ACC112 (cell line): ENCODE measurements at regions not wholly inside any gene's neighbourhood (a gene's known extent, or its start where the extent isn't known, plus 50 kb on each side); places are given as distances from the start of the nearest gene placed in this dataset.

Experiments used
- H2AFZ ChIP-seq: fragments of 200-600 bp; sonication (generic); one replicate; pipeline ENCODE4 v1.6.0; 2017; ENCODE audit warnings: antibody characterized with exemption, low read length; ENCODE audit not compliant: unreplicated experiment
- H3K27ac ChIP-seq: fragments of 200-600 bp; sonication (generic); 2 replicates; pipeline ENCODE4 v1.5.1; 2014; ENCODE audit warnings: low read depth, mild to moderate bottlenecking, antibody characterized with exemption, low read length, moderate library complexity
- H3K27me3 ChIP-seq: fragments of 200-600 bp; sonication (generic); 2 replicates; pipeline ENCODE4 v1.6.1; 2014; ENCODE audit warnings: mild to moderate bottlenecking, antibody characterized with exemption, low read length, moderate library complexity, mixed read lengths; ENCODE audit not compliant: insufficient read depth
- H3K36me3 ChIP-seq: fragments of 200-600 bp; sonication (generic); 2 replicates; pipeline ENCODE4 v1.6.1; 2016; ENCODE audit warnings: mild to moderate bottlenecking, antibody characterized with exemption, low read length, moderate library complexity, mixed read lengths; ENCODE audit not compliant: insufficient read depth
- H3K4me1 ChIP-seq: fragments of 200-600 bp; sonication (generic); one replicate; pipeline ENCODE4 v1.6.1; 2016; ENCODE audit warnings: low read length, mixed read lengths; ENCODE audit not compliant: insufficient read depth, unreplicated experiment, control insufficient read depth
- H3K4me3 ChIP-seq: fragments of 200-600 bp; sonication (generic); 2 replicates; pipeline ENCODE4 v1.5.1; 2014; ENCODE audit warnings: mild to moderate bottlenecking, low read depth, low read length
- H3K79me2 ChIP-seq: fragments of 200-600 bp; sonication (generic); one replicate; pipeline ENCODE4 v1.6.0; 2016; ENCODE audit warnings: low read length; ENCODE audit not compliant: control insufficient read depth, unreplicated experiment, insufficient read depth

DNA sequence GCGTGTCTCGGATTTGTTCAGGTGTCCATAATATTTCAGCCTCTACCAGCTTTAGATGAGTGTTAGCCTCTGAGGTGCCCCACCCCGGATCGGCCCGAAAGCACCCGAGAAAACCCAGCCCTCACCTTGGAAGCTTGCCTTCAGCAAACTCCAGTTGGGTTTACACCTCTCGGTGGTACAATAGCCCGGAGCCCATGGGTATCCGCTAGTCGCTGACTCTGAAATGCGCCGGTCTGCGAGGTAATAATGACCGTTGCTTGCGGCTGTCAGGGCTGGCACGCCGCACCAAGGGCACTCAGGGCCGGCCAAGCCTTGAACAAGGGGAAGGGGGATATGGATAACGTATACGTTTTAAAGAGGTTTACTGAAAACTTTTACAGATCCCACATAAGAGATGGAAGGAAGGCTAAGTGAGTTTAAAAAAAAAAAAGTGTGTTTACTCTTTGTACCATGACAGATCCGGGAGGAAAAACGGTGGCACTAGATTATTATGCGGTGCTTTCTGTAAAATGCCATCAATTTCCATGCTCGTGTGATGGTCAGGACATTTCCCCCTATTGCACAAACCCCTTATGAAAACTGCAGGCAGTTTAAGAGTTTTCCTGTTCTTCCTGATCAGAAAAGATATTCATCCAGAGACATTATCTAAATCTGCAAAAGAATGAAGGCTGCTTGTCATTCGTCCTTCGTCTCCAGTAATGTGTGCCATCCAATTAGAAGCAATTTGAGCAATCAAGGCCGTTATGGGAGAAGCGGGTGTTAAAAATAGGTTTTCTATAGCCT, 124.2 kb downstream of the TMEM161B start:
- Histone ChIP-seq H3K27me3 (peaks cover 94% of the 10 kb centered on the region), H3K79me2 (no peaks in the 10 kb centered on the region), H3K4me1 (peaks cover 13% of the 10 kb centered on the region), H2AFZ (no peak overlapping the region), H3K36me3 (no peaks in the 10 kb centered on the region), H3K27ac (no peak overlapping the region), H3K4me3 (peak overlapping the region; percentile 68)

DNA sequence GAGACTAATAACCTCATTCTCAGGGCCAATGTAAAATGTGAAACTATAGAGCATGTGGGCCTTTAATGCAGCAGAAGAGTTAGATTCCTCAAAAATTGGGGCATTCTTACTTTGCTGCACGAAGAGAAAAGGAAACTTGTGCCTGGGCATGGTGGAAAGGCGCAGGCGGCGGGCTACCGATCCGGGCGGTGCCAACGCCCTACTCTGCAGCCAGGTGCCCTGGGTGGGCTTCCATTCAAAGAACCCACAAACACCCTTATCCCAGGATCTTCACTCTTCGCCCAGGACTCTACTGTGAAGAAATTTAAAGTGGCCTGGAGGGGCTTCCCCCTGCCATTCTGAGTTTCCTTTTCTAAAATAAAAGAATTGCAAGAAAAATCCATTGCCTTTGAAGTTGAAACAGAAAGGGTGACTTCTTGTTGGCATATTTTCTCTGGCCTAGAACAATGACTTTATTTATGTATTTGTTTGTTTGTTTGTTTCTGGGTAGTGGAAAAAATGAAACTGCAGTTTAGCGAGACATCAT, 124.9 kb downstream of the TMEM161B start:
- no peak overlapping the region for H3K27ac ChIP-seq
- no peaks in the 10 kb centered on the region for H3K36me3 ChIP-seq
- H2AFZ ChIP-seq: no peak overlapping the region
- H3K4me3 ChIP-seq: peak overlapping the region; percentile 68
- H3K4me1 ChIP-seq: peaks cover 13% of the 10 kb centered on the region
- no peaks in the 10 kb centered on the region for H3K79me2 ChIP-seq
- peaks cover 95% of the 10 kb centered on the region for H3K27me3 ChIP-seq

DNA sequence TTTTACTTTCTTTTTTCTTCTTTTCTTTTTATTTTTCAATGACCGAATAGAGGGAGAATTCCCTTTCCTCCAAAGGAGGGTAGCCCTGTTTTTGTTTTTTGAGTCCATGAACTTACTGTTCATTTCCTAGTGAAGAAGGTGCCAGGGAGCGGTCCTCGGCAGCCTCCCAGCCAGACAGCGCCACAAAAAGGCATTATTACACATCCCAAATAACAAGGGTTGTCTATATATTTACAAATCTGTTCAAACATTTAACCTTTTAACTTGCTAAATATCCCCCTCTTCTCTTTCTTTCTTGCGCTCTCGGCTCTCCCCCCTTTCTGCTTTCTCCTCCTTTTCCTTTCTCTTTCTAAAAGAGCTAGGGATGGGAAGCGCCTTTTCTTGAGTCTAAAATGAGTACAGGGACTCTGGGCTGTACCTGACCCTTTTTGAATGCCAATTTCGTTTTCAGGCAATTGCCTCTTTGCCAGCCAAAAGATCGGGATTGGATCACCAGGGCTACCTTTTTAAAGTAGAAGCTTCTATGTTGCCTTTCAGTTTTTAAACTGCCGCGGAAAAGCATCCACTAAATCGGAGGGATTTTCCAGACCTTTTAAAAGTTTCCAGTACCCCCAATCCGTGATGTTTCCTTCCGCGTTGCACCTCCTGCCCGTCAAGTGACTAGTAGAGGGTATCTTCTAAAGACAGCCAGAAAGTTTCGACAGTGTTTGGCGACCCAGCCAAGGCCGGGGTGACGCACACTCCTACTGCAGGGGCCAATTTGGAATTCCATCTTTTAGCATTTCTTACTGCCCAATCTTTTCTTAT, 125.6 kb downstream of the TMEM161B start:
- Histone ChIP-seq H3K79me2 (no peaks in the 10 kb centered on the region), H3K36me3 (no peaks in the 10 kb centered on the region), H3K27me3 (peaks cover 92% of the 10 kb centered on the region), H2AFZ (peak overlapping the region; percentile 43), H3K27ac (no peak overlapping the region), H3K4me3 (peak overlapping the region; percentile 68), H3K4me1 (peaks cover 13% of the 10 kb centered on the region)

DNA sequence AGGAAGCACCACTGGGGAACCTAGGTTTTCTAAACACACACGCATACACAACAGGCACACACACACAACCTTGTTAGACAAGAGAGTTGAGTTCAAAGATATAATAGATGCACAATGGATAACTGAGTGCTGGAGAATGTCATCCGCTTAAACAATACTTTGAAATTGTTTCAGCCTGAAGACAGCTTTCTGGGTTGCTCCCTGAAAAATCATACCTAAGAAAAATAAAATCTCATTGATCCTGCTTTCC, 126.1 kb downstream of the TMEM161B start:
- Histone ChIP-seq H3K27me3 (peaks cover 92% of the 10 kb centered on the region), H3K79me2 (no peaks in the 10 kb centered on the region), H3K36me3 (no peaks in the 10 kb centered on the region), H3K27ac (no peak overlapping the region), H2AFZ (peak overlapping the region; percentile 43), H3K4me3 (peak overlapping the region; percentile 68), H3K4me1 (peaks cover 13% of the 10 kb centered on the region)

DNA sequence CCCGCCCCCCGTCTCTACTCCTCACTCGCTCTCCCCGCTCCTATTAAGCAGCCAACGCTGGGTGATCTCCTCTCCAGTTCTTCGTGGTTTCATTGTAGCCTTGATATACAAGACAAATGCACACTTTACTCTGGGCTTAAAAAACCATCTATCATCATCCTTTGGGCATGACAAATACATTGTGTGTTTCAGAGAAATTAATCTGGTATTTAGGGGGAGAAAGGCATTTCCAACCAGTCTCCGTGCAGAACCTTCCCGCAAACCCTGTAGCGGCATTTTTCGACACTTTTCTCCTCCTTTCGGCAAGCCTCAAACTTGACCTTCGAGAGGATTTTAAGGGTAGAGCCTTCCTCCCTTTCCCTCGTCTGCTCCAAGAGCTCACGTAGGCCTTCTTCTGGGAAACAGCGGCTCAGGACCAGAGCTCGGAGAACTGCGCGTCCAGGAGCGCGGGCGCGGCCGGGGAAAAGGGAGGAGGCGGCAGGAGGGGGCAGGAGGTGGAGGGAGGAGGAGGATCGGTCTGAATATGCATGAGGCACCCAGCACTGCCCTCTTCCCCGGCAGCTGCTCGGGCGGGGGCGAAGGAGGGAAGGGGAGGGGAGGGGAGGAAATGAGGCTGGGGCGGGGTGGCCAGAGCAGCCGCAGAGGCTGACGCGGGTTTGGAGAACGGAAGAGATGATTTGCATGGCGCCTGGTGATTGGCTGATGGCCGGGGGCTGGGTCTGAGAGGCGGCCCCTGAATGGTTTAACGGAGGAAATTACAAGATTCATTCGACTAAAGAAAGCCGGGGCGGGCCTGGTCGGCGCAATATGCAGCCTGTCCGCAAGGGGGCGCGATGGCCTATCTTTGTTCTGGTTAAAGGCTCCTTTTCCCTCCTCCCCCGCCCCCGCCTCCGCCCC, 127.5 kb downstream of the TMEM161B start:
- Histone ChIP-seq H3K27ac (no peak overlapping the region), H3K27me3 (peaks cover 90% of the 10 kb centered on the region), H2AFZ (peak overlapping the region; percentile 78)

DNA sequence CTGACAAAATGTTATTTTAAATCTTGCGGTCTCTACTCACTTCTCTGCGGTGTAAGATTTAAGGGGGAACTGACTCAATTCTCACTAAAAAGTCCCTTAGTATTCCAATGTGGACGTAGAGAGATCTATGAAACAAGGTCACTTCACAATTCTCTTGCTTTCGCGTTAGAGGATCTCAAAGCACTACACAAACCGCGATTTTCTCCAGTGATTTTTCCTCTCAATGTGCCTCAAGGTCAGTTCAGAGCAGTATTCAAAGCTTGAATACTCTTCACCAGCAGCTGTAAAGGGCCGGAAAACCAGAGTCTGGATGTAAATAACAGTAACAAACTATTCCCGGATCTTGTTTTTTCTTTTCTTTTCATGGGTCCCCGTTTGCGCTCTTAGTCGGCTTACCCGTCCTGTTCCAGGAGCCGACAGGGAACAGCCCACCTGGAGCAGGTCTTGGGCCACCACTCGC, 128.2 kb downstream of the TMEM161B start:
- Histone ChIP-seq H3K27me3 (peaks cover 87% of the 10 kb centered on the region), H3K36me3 (no peaks in the 10 kb centered on the region), H3K4me3 (peak overlapping the region; percentile 74), H3K27ac (no peak overlapping the region), H3K4me1 (peaks cover 13% of the 10 kb centered on the region), H2AFZ (peak overlapping the region; percentile 78), H3K79me2 (no peaks in the 10 kb centered on the region)

More for the DNA sequence above, 127.5 kb downstream of the TMEM161B start:
- peaks cover 13% of the 10 kb centered on the region for H3K4me1 ChIP-seq
- H3K79me2 ChIP-seq: no peaks in the 10 kb centered on the region
- no peaks in the 10 kb centered on the region for H3K36me3 ChIP-seq
- H3K4me3 ChIP-seq: peak overlapping the region; percentile 74

DNA sequence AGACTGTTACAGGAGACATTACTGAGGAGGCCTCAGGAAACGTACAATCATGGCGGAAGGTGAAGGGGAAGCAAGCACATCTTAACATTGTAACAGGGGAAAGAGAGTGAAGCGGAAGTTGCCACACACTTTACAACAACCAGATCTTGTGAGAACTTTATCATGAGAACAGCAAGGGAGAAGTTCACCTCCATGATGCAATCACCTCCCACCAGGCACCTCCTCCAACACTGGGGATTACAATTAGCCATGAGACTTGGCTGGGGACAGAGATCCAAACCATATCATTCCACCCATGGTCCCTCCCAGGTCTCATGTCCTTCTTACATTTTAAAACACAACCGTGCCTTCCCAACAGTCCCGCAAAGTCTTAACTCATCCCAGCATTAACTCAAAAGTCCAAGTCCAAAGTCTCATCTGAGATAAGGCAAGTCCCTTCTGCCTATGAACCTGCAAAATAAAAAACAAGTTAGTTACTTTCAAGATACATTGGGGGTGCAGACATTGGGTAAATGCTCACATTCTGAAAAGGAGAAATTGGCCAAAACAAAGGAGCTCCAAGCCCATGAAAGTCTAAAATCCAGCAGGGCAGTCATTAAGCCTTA, 138.3 kb downstream of the TMEM161B start:
- H3K27ac ChIP-seq: no peak overlapping the region
- no peaks in the 10 kb centered on the region for H3K79me2 ChIP-seq
- no peak overlapping the region for H3K4me3 ChIP-seq
- H3K36me3 ChIP-seq: no peaks in the 10 kb centered on the region
- H2AFZ ChIP-seq: no peak overlapping the region
- H3K4me1 ChIP-seq: no peaks in the 10 kb centered on the region
- peaks cover 7% of the 10 kb centered on the region for H3K27me3 ChIP-seq

DNA sequence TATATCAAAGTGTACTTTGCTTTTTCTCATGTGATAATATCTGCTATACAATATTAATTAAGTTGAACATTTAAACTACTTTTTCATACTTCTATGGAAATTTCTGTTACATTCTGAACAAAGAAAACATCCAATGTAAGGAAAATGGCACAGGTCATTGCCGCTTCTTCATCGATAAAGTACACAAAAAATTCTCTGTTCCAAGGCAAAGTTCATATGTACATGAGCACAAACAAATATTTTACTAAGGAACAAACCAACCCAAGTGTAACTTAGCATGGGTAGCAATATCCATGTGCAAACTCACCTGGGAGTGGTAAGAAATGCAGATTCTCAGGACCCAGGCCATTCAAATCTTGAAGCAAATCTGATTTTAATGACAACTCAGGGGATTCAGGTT, 139.8 kb downstream of the TMEM161B start:
- Histone ChIP-seq H3K4me1 (no peaks in the 10 kb centered on the region), H3K4me3 (no peak overlapping the region), H2AFZ (no peak overlapping the region), H3K27ac (no peak overlapping the region), H3K79me2 (no peaks in the 10 kb centered on the region), H3K27me3 (no peaks in the 10 kb centered on the region), H3K36me3 (no peaks in the 10 kb centered on the region)

DNA sequence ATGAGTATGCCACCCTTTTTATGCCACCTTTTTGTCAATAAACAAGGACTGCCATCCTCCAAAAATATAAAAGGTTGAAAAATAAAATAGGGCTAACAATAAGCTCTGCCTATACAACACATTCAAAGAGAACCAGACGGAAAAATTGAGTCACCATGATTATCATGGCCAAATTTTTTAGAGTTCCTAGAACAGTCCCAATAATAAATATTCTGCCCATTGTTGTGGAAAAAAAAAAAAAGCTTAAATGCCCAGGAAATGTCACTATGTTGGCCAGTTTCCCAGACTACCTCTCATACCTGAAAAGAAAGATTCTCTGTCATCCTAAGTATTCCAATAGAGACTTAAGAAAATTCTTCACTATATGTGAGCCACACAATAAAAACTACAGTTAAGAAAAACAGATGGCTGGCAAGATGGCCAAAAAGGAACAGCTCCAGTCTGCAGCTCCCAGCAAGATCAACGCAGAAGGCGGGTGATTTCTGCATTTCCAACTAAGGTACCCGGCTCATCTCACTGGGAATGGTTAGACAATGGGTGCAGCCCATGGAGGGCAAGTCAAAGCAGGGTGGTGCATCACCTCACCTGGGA, 149.0 kb downstream of the TMEM161B start:
- peaks cover 5% of the 10 kb centered on the region; the same call in 1 of the 2 replicates for H3K27me3 ChIP-seq
- H3K27ac ChIP-seq: no peak overlapping the region
- H2AFZ ChIP-seq: no peak overlapping the region
- no peaks in the 10 kb centered on the region for H3K79me2 ChIP-seq
- H3K4me3 ChIP-seq: no peak overlapping the region
- no peaks in the 10 kb centered on the region for H3K4me1 ChIP-seq
- no peaks in the 10 kb centered on the region for H3K36me3 ChIP-seq
